Neural cell (in vitro differentiated cells): ENCODE measurements at regions not wholly inside any gene's neighbourhood (a gene's known extent, or its start where the extent isn't known, plus 50 kb on each side); places are given as distances from the start of the nearest gene placed in this dataset.

Experiments
- H2AFZ ChIP-seq: fragments of 200-600, 300-800 bp; sonication (generic), shearing (Covaris generic); 2 replicates; pipeline ENCODE4 v1.6.0; 2014; ENCODE audit warnings: low read depth, mild to moderate bottlenecking, antibody characterized with exemption, low read length, moderate library complexity
- H3F3A ChIP-seq: fragments of 200-600 bp; shearing (Covaris generic); 2 replicates; pipeline ENCODE4 v1.6.1; 2016; ENCODE audit warnings: mild to moderate bottlenecking, moderate library complexity, mixed read lengths, antibody characterized with exemption, low read length; ENCODE audit not compliant: insufficient read depth, poor library complexity, severe bottlenecking
- H3K27ac ChIP-seq: fragments of 200-600, 300-800 bp; sonication (generic), shearing (Covaris generic); 2 replicates; pipeline ENCODE4 v1.5.1; 2014; ENCODE audit warnings: mild to moderate bottlenecking, low read length, moderate library complexity
- H3K27me3 ChIP-seq: fragments of 300-800, 200-600 bp; sonication (generic), shearing (Covaris generic); 2 replicates; pipeline ENCODE4 v1.6.0; 2014; ENCODE audit warnings: mild to moderate bottlenecking, low read depth, low read length, moderate library complexity; ENCODE audit not compliant: insufficient read depth
- H3K36me3 ChIP-seq: fragments of 300-800, 200-600 bp; sonication (generic), shearing (Covaris generic); 2 replicates; pipeline ENCODE4 v1.5.1; 2014; ENCODE audit warnings: mild to moderate bottlenecking, antibody characterized with exemption, low read length, moderate library complexity; ENCODE audit not compliant: insufficient read depth
- H3K4me2 ChIP-seq: fragments of 300-800, 200-600 bp; sonication (generic), shearing (Covaris generic); 2 replicates; pipeline ENCODE4 v1.6.0; 2014; ENCODE audit warnings: mild to moderate bottlenecking, low read length
- H3K4me3 ChIP-seq: fragments of 300-800, 200-600 bp; sonication (generic), shearing (Covaris generic); 2 replicates; pipeline ENCODE4 v1.5.1; 2014; ENCODE audit warnings: mild to moderate bottlenecking, low read length, moderate library complexity
- H3K79me2 ChIP-seq: fragments of 200-600 bp; shearing (Covaris generic); replicated peaks from 2 replicates; pipeline ENCODE4 v1.6.0; 2014; ENCODE audit warnings: mild to moderate bottlenecking, low read length, moderate library complexity; ENCODE audit not compliant: insufficient read depth
- H3K9ac ChIP-seq: fragments of 300-800, 200-600 bp; sonication (generic), shearing (Covaris generic); 2 replicates; pipeline ENCODE4 v1.6.1; 2016; ENCODE audit warnings: mild to moderate bottlenecking, low read length, mixed read lengths
- H3K9me2 ChIP-seq: fragments of 200-600 bp; shearing (Covaris generic); 2 replicates; pipeline ENCODE4 v1.6.1; 2016; ENCODE audit warnings: mild to moderate bottlenecking, low read length, mixed read lengths; ENCODE audit not compliant: insufficient read depth
- H3K9me3 ChIP-seq: fragments of 200-600, 300-800 bp; sonication (generic), shearing (Covaris generic); 2 replicates; pipeline ENCODE4 v1.6.1; 2016; ENCODE audit warnings: mild to moderate bottlenecking, mixed run types, low read length, moderate library complexity, mixed read lengths
- H4K20me1 ChIP-seq: fragments of 200-600 bp; shearing (Covaris generic); 2 replicates; pipeline ENCODE4 v1.6.1; 2016; ENCODE audit warnings: mild to moderate bottlenecking, mixed run types; ENCODE audit not compliant: insufficient read depth
- EP300 ChIP-seq: fragments of 450-650 bp; conservative IDR thresholded peaks from 2 replicates; pipeline ENCODE4 v1.6.1; 2014; ENCODE audit warnings: antibody characterized with exemption, mild to moderate bottlenecking, moderate library complexity; ENCODE audit not compliant: poor library complexity, severe bottlenecking
- EZH2 ChIP-seq: fragments of 200-600, 300-800 bp; shearing (Covaris generic), sonication (generic); IDR thresholded peaks from 2 replicates; pipeline ENCODE4 v1.6.1; 2014; ENCODE audit warnings: antibody characterized with exemption, low read length, borderline replicate concordance, mild to moderate bottlenecking; ENCODE audit not compliant: insufficient read depth, poor library complexity, severe bottlenecking
- MXI1 ChIP-seq: fragments of 450-650 bp; conservative IDR thresholded peaks from 2 replicates; pipeline ENCODE4 v1.6.1; 2014; ENCODE audit warnings: antibody characterized with exemption, mild to moderate bottlenecking; ENCODE audit not compliant: poor library complexity, severe bottlenecking
- POLR2AphosphoS5 ChIP-seq: IDR thresholded peaks from 2 replicates; pipeline ENCODE4 v1.6.1; 2012
- RAD21 ChIP-seq: fragments of 450-650 bp; conservative IDR thresholded peaks from 2 replicates; pipeline ENCODE4 v1.6.1; 2014; ENCODE audit warnings: antibody characterized with exemption, mild to moderate bottlenecking, moderate library complexity
- REST ChIP-seq: IDR thresholded peaks from 2 replicates; pipeline ENCODE4 v1.6.1; 2012; ENCODE audit warnings: borderline replicate concordance
- SMC3 ChIP-seq: fragments of 450-650 bp; conservative IDR thresholded peaks from 2 replicates; pipeline ENCODE4 v1.6.1; 2014; ENCODE audit warnings: antibody characterized with exemption, mild to moderate bottlenecking, moderate library complexity; ENCODE audit not compliant: poor library complexity
- TAF1 ChIP-seq: IDR thresholded peaks from 2 replicates; pipeline ENCODE4 v1.6.1; 2012; ENCODE audit warnings: low read depth
- TF ChIP-seq, protein P1 (sequence below): fragments of 450-650 bp; IDR thresholded peaks from 2 replicates; pipeline ENCODE4 v1.5.1; 2014; ENCODE audit warnings: antibody characterized with exemption, mild to moderate bottlenecking, moderate library complexity; ENCODE audit not compliant: poor library complexity, severe bottlenecking

- H3K27me3 ChIP-seq = no peaks in the 10 kb centered on the region
- H3K4me3 ChIP-seq = no peak overlapping the region
- H3K4me2 ChIP-seq = no peak overlapping the region
- H2AFZ ChIP-seq = no peak overlapping the region
- TF ChIP-seq MXI1 (no peak), POLR2AphosphoS5 (no peak)
- H3K36me3 ChIP-seq = no peaks in the 10 kb centered on the region
- no peaks in the 10 kb centered on the region for H3F3A ChIP-seq
- no peak overlapping the region for H3K9ac ChIP-seq
- no peaks in the 10 kb centered on the region for H3K9me3 ChIP-seq
- H3K27ac ChIP-seq = no peak overlapping the region
- H3K9me2 ChIP-seq = no peaks in the 10 kb centered on the region
- no peaks in the 10 kb centered on the region for H3K79me2 ChIP-seq
- no peaks in the 10 kb centered on the region for H4K20me1 ChIP-seq
Measured at GRCh38 chr1:55326496-55327243, 111.5 kb upstream of the USP24 start.

- no peak for TF ChIP-seq REST
Measured at GRCh38 chr1:55323760-55324159, 108.6 kb upstream of the USP24 start.

GRCh38 chr1:55322842-55323241 lies 107.7 kb upstream of the USP24 start:
- Histone ChIP-seq H3K36me3 (no peaks in the 10 kb centered on the region), H3K4me3 (no peak overlapping the region), H3F3A (no peaks in the 10 kb centered on the region), H3K27ac (no peak overlapping the region), H3K9me3 (no peaks in the 10 kb centered on the region), H3K4me2 (no peak overlapping the region), H3K79me2 (no peaks in the 10 kb centered on the region), H3K9ac (no peak overlapping the region), H2AFZ (no peak overlapping the region), H3K27me3 (no peaks in the 10 kb centered on the region), H3K9me2 (no peaks in the 10 kb centered on the region), H4K20me1 (no peaks in the 10 kb centered on the region)
- TF ChIP-seq MXI1 (no peak), POLR2AphosphoS5 (no peak), REST (no peak), EZH2 (no peak), EP300 (no peak), RAD21 (no peak), TAF1 (no peak), SMC3 (no peak)
- TF ChIP-seq, protein P1, sequence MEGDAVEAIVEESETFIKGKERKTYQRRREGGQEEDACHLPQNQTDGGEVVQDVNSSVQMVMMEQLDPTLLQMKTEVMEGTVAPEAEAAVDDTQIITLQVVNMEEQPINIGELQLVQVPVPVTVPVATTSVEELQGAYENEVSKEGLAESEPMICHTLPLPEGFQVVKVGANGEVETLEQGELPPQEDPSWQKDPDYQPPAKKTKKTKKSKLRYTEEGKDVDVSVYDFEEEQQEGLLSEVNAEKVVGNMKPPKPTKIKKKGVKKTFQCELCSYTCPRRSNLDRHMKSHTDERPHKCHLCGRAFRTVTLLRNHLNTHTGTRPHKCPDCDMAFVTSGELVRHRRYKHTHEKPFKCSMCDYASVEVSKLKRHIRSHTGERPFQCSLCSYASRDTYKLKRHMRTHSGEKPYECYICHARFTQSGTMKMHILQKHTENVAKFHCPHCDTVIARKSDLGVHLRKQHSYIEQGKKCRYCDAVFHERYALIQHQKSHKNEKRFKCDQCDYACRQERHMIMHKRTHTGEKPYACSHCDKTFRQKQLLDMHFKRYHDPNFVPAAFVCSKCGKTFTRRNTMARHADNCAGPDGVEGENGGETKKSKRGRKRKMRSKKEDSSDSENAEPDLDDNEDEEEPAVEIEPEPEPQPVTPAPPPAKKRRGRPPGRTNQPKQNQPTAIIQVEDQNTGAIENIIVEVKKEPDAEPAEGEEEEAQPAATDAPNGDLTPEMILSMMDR = no peak

More at GRCh38 chr1:55323760-55324159, 108.6 kb upstream of the USP24 start:
- H3K36me3 ChIP-seq = no peaks in the 10 kb centered on the region
- H3K9me2 ChIP-seq = no peaks in the 10 kb centered on the region
- no peaks in the 10 kb centered on the region for H4K20me1 ChIP-seq
- no peaks in the 10 kb centered on the region for H3K27me3 ChIP-seq
- no peak overlapping the region for H3K4me2 ChIP-seq
- H3K9me3 ChIP-seq = no peaks in the 10 kb centered on the region
- no peaks in the 10 kb centered on the region for H3F3A ChIP-seq
- H3K27ac ChIP-seq = no peak overlapping the region
- no peak overlapping the region for H2AFZ ChIP-seq
- H3K4me3 ChIP-seq = no peak overlapping the region
- H3K9ac ChIP-seq = no peak overlapping the region
- H3K79me2 ChIP-seq = no peaks in the 10 kb centered on the region
